NCI-H187 treated with DMSO at 0.1 percent for 48 hours (cell line): ENCODE measurements at regions not wholly inside any gene's neighbourhood (a gene's known extent, or its start where the extent isn't known, plus 50 kb on each side); places are given as distances from the start of the nearest gene placed in this dataset.

Source experiments
- DNase-seq: peaks from one replicate; lab custom pipeline; 2025; lab: John Stamatoyannopoulos, UW

- no peak for DNase-seq
Measured at GRCh38 chr22:27662359-27663301, 138.9 kb downstream of the MN1 start.

GRCh38 chr22:27663812-27664211 is 137.7 kb downstream of the MN1 start:
- no peak for DNase-seq

GRCh38 chr22:27666272-27666997 is 135.1 kb downstream of the MN1 start:
- DNase-seq: no peak

GRCh38 chr22:27667121-27667843 is 134.3 kb downstream of the MN1 start:
- DNase-seq: no peak

GRCh38 chr22:27668828-27669797 is 132.4 kb downstream of the MN1 start:
- no peak for DNase-seq

- DNase-seq: no peak
Measured at GRCh38 chr22:27669798-27670599, 131.6 kb downstream of the MN1 start.

GRCh38 chr22:27670701-27671412 is 130.7 kb downstream of the MN1 start:
- DNase-seq: no peak

- no peak for DNase-seq
Measured at GRCh38 chr22:27671413-27671935, 130.1 kb downstream of the MN1 start.

GRCh38 chr22:27672721-27673418 is 128.7 kb downstream of the MN1 start:
- DNase-seq: no peak

GRCh38 chr22:27673839-27674238 is 127.7 kb downstream of the MN1 start:
- no peak for DNase-seq

- no peak for DNase-seq
Measured at GRCh38 chr22:27674261-27674923, 127.2 kb downstream of the MN1 start.

- DNase-seq: no peak
Measured at GRCh38 chr22:27676545-27677213, 124.9 kb downstream of the MN1 start.

GRCh38 chr22:27677905-27678458 is 123.6 kb downstream of the MN1 start:
- no peak for DNase-seq

- DNase-seq: no peak
Measured at GRCh38 chr22:27679176-27679575, 122.4 kb downstream of the MN1 start.

- DNase-seq: no peak
Measured at GRCh38 chr22:27679693-27680488, 121.7 kb downstream of the MN1 start.

GRCh38 chr22:27680636-27681035 is 120.9 kb downstream of the MN1 start:
- DNase-seq: no peak

- no peak for DNase-seq
Measured at GRCh38 chr22:27681037-27681436, 120.5 kb downstream of the MN1 start.
